Amniotic stem cell (primary cell): ENCODE measurements at regions not wholly inside any gene's neighbourhood (a gene's known extent, or its start where the extent isn't known, plus 50 kb on each side); places are given as distances from the start of the nearest gene placed in this dataset.
A peak's percentile ranks its signal among the peaks of the same experiment; 100 is the strongest.
"Not testable (repeated sequence)": the region's sequence is repeated elsewhere in the genome, so short reads cannot be mapped to it uniquely, and the experiment has no call there.

Source experiments
- DNase-seq: peaks from one replicate; lab custom pipeline; 2025; lab: John Stamatoyannopoulos, UW

DNA sequence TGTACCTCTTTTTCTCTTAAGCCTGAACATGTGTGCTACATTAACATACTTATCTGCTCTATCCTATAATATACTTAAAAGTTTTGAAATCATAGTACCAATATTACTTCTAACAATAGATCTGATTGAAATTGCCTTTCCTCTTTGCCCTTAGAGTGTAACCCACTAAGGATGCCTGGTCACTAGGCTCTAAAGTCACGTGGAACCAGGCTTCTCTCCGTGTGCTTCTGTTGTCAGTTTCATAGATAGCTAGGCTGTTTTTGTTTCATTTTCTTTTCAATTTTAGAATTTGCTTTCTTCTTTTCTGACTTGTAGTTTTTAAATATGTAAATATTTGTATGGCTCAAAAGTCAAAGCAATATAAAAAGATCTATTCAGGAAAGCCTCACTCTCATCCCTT lies 100.5 kb upstream of the PZP start:
- DNase-seq, result not testable (repeated sequence)

DNA sequence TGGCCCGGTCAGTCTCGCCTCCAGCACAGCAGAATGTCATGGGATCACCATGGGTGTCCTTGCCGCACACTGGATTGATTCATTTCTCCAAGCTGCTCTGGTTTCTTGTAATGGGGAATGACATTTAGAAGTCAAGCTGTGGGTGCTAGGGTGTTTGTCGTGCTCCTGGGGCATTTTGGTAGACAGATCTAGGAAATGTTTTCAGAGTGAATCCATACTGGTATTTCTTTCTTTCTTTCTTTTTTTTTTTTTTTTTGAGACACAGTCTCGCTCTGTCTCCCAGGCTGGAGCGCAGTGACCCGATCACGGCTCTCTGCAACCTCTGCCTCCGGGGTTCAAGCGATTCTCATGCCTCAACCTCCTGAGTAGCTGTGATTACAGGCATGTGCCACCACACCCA lies 100.0 kb upstream of the PZP start:
- not testable (repeated sequence) for DNase-seq

DNA sequence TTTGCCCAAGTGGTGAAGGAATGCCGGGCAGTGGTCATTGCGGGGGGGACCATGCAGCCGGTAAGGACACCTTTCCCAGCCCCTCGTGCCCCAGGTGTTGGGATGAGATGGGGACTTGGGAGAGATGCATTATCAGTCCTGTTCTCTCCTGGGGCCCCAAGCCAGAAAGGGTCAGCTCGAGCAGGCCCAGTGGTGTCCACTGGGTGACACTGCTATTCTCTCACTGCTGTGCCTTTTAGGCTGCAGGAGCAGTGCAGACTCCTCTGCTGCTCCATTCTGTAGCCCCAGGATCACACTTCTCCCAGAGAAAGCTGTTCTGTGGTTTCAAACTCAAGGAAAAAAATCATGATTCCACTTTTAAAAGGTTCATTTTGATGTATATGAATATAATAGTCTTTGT lies 99.1 kb upstream of the PZP start:
- not testable (repeated sequence) for DNase-seq

DNA sequence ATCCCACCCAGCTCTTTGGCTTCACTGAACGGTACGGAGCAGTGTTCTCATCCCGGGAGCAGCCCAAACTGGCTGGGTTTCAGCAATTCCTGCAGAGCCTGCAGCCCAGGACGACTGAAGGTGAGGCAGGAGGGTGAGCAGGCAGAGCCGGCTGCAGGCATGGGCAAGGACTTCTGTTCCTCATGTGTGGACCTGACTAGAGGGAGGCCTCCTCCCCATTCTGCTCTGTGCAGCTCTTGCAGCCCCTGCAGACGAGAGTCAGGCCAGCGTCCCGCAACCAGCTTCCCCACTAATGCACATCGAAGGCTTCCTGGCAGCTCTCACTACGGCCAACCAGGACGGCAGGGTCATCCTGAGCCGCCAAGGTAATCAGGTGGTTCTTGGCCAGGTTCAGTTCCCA lies 97.8 kb upstream of the PZP start:
- not testable (repeated sequence) for DNase-seq

DNA sequence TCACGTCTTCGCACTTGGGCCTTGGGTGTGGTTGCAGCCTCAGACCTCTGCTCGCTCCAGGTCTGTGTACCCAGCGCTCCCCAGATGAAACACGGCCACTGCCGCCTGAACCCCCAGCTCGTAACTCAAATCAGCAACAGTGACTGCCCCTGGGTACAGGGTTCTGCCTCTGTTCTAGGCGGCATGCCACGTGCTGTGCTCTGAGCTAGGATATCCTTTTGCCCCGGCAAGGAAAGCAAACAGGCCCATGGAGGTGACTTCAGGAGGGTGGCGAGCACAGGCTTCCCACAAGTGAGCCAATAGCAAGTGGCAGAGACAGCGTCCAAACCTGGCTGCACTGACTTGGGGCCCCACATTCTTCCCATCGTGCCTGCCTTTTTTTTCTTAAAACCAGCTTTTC lies 96.3 kb upstream of the PZP start:
- DNase-seq, result not testable (repeated sequence)

DNA sequence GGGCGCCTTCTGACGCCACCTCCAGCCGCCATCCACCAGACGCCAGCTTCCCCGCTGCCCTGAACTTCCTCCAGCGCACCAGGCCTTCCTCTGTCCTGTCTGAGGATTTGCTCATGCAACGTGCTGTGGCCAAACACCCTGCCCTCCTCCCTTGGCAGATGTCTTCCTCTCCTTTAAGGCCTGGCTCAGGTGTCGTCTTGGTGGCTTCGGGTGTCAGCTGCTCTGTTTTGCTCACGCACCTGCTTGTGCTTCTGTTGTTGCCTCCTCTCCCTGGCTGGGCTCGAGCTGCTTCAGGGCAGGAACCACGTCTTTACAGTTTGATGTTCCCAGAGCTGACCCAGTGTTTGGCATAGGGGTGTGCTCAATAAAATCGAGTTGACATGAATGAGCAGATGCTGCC lies 87.7 kb upstream of the PZP start:
- DNase-seq, result not testable (repeated sequence)

DNA sequence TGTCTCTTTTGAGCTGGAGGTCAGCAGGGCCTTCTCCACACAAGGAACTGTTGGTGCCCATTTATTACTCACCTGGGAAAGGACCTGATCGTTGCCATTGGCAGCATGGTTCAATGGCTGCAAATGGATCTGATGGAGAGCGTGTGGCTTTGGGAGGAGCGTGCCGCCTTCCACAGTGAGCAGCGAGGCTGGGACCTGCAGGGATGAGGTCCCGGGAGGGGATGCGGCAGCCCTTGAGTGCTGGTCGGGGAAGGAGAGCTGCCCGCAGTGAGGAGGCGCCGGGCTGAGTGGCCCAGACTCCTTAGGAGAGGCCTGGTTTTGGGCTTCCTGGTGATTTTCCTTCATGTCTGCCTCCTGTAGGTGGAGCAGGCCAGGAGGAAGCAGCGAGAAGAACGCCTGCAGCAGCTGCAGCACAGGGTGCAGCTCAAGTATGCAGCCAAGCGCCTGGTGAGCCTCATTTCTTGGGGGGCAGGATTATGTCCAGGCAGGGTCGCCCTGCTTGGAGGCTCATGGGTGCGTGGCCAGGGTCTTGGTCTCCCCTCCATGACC lies 86.0 kb upstream of the PZP start:
- DNase-seq, result not testable (repeated sequence)

DNA sequence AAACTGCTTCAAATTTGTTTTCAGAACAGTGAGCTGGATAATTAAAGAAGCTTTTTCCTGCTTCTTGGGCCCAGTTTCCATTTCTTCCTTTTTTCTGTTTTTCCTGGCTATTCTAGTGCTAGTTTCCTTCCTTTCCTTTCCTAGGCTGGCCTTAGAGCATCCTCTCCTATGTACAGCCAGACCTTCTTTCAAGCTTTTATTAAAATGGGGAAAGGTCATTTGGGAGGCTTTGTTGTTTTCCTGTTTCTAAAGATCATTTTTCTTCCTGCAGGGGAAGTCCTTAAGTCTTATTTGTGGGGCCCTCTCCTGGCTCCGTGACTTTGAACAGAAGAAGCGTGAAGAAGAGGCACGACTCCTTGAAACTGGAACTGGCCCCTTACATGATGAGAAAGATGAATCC lies 85.2 kb upstream of the PZP start:
- not testable (repeated sequence) for DNase-seq

DNA sequence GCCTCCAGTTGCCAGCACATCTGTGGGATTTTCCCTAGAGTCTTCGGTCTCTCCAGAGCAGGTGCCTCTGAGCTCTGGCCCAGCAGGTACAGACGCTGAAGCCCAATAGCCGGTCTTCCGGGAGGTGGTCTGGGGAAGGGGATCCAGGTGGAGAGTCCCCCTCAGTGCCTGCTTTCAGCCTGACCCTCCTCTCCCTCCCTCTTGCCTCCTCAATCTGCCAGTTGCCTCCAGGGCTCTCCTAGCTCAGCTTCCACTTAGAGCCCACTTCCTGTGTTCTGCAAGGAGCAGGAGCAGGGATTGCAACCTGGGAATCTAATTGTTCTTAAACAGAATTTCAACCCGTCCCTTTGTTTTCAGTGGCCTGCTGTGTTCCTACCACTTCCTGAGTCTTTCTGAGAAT lies 81.8 kb upstream of the PZP start:
- not testable (repeated sequence) for DNase-seq

DNA sequence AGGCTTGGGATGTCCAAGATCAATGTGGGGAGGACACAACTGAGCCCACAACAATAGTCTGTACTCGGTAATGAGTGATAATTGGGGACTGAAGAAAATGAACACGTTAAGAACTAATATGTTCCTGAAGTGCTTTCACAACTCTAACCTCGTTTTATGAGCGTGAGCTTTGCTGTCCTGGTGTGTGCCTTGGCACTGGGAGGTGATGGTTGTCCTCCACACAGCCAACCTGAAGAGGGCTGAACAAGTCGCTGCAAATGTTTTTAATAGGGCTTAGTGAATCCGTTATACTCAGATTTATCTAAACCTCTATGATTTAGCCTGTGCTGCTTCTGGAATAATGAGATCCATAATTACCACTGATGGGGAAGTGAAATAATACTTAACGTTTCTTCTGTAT lies 76.5 kb upstream of the PZP start:
- DNase-seq, result not testable (repeated sequence)

DNA sequence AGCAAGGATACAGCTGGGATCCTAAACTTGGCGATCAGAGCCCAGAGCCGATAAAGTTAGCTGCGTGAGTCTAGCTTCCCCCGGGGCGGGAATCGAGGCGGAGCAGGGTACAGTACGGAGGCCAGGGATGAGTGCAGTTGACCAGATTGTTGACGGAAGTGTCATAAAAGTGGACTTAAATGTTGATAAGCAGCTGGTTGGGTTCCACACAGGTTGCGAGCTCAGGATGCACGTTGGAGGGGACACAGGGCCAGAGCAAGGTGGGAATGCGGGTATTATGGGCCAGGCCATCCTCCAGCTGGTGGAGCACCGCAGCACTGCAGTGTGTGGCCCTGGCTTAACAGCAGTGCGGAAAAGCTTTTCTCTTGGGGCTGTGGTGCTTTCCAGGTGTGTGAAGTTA lies 76.0 kb upstream of the PZP start:
- not testable (repeated sequence) for DNase-seq

DNA sequence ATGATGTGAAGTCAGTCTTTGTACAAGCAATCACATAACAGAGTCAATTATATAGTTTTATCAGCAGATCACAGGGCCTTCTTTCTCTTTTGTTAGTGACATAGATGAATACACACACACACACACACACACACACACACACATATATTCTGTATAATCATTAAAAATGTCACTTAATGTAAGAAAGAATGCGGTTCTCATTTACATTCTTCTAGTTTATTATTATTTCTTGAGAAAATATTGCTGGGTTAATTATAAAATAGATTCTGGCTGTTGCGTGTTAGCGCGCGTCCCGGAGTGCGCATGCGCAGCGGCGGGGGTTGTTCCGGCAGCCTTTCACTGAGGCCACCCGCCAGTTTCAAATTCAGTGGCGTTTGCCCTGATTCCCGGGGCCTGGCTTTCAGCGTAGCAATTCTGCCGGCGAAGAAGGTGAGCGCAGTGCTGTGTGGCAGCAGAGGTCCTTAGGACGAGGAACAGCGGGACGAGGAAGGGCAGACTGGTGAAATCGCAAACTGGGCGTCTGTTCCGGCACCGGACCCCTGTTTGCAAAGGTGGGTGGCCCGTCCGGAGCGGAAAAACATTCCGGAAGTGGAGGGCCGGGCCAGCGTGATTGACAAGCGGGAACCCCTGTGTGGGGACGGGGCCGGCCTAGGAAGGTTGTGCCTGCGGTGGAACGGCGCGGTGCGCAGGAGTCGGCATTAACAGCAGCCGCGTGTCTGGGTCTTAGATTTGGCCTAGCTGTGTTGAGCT lies 75.3 kb upstream of the PZP start:
- peak; percentile 15 for DNase-seq

DNA sequence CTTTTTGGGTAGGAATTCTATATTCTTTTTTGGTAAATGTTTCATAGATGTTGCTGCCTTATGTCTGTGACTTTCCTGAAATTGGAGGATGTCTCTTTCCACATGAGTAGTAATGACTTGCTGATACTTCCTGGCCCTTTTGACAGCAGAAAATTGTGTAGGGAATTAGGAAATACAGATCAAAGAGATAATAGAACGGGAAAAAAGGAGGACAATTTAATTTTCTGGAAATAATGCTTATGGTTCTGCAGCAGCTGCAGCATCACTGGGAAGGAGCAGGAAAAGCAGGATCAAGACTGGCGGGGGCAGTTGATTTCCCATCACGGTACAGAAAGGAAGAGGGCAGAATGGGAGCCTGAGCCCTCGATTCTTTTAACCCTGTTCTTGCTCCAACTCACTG lies 68.8 kb upstream of the PZP start:
- no peak for DNase-seq

DNA sequence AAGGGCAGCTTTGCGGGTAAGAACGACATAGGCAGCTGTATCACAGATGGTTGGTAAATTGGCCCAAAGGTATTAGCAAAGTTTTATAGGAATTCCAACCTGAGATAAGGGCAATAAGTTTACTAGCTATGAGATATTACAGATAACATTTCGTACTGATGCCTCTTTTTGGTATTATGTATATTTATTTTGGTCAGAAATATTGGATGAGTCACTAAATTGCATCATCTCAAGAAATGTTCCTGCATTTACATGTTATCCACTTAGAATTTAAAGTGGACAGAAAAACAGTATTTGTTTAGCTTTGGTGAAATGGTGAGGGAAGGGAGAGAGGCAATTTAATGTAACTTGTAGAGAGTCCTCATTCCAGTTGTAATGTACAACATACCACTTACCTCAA lies 65.1 kb upstream of the PZP start:
- no peak for DNase-seq

DNA sequence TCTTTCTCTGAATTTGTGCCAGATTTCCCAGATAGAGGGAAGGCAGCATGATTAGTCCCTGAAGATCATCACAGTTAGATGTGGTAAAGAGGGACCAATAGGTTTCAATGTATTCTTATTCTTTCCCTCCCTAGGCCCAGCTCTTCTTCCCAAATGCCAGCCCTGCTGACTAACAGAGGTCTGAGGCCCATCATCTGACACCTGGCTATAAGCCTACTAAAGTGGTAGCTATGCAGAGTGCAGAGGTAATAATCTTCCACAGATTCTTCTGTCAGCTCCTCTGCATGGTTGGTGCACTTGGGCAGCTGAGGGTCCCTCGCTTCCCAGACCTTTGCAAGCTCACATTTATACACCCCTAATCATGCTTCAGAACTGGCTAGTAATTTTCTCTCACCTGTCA lies 63.7 kb upstream of the PZP start:
- DNase-seq, result no peak

DNA sequence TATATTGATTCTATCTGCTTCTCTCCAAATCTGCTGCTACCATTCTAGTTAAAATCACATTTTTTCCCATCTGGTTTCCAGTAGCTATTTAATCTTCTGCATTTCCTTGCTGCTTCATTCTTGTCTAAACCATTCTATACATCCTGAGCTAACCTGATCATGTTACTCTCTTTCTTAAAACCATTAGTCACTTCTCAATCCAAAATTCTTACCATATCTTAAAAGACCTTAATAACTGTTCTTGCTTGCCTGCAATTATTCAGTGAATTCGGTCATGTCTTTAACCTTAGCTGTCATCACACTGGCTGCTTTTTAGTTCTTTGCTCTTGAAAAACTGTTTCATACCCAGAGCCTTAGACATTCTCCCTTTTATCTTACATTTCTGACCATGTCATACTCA lies 56.4 kb upstream of the PZP start:
- no peak for DNase-seq

DNA sequence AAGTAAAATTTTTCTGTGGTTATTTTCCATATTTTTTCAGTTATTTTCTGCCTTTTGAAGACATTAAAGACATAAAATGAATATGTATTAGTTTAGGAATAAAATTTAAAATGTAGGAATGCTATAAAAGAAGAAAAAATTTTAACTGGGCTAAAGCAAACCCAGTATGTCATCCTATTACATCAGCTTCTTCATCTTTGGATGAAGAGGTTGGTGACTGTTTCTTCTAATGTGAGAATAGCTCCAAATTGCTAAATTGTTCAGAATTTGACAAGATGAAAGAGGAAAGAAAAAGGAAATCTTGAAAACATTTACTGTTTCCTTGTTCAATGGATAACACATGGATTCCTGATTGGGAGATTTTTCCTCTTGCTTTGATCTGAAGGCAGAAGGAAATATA lies 52.7 kb upstream of the PZP start:
- DNase-seq, result no peak

DNA sequence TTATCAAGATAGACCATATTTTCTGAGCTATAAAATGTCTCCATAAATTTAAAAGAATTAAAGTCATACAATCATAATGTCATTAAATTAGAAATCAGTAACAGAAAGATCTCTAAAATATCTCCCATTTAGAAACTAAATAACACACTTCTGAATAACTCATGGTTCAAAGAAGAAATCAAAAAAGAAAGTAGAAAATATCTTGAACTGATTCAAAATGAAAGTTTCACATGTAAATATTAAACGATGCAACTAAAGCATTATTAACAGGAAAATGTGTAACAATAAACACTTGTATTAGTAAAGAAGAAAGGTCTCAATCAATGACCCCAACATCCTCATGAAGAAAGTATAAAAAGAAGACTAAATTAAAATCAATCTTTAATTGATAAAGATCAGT lies 50.5 kb upstream of the PZP start:
- no peak for DNase-seq
